ENCODE measurements at regions not wholly inside any gene's neighbourhood (a gene's known extent, or its start where the extent isn't known, plus 50 kb on each side); places are given as distances from the start of the nearest gene placed in this dataset.

DNA sequence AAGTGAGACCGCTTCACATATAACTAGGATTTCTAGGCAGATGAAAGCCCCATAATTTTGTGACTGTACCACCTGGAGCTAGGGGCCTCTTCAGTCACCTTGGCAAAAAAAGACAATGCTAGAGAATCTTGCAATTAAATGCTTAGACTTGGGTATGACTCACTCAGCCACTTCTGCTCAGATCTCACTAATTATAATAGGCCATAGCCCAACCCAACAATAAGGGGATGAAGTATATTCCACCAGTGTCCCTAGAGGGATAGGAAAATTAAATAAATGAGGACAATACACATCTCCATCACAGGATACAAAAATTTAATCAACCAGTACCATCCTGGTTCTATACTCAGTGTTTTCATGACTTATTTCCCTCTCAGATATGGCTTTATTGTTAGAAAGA, 1079.9 kb upstream of the C9orf72 start:
- Mint-ChIP-seq H3K4me3 (no peak overlapping the region), H3K27me3 (ENCODE audit: low read depth) (no peaks in the 10 kb centered on the region), H3K27ac (no peak overlapping the region), H3K36me3 (ENCODE audit: low read depth) (no peaks in the 10 kb centered on the region), H3K9me3 (no peaks in the 10 kb centered on the region), H3K4me1 (no peaks in the 10 kb centered on the region)
- TF ChIP-seq, protein P1, sequence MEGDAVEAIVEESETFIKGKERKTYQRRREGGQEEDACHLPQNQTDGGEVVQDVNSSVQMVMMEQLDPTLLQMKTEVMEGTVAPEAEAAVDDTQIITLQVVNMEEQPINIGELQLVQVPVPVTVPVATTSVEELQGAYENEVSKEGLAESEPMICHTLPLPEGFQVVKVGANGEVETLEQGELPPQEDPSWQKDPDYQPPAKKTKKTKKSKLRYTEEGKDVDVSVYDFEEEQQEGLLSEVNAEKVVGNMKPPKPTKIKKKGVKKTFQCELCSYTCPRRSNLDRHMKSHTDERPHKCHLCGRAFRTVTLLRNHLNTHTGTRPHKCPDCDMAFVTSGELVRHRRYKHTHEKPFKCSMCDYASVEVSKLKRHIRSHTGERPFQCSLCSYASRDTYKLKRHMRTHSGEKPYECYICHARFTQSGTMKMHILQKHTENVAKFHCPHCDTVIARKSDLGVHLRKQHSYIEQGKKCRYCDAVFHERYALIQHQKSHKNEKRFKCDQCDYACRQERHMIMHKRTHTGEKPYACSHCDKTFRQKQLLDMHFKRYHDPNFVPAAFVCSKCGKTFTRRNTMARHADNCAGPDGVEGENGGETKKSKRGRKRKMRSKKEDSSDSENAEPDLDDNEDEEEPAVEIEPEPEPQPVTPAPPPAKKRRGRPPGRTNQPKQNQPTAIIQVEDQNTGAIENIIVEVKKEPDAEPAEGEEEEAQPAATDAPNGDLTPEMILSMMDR (IDR thresholded peaks at IDR 0.05; ENCODE audit: unreplicated experiment in 3 of 3) = no peak

DNA sequence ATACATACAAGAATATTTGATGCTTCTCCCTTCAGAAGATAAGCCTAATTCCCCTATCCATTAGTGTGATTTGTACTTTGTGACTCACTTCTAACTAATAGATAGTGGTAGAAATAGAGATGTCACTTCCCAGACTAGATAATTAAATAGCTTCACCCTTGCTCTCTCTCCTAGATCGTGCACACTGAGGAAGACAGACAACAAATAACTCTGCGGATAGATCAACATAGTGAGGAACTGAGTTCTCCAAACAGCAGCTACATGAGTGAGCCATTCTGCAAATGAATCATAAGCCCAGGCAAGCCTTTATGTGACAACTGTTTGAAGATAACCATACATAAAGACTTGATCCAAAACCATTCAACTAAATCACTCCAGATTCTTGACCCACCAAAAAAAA, 1083.4 kb upstream of the C9orf72 start:
- Mint-ChIP-seq H3K4me3 (no peak overlapping the region), H3K4me1 (no peaks in the 10 kb centered on the region), H3K9me3 (no peaks in the 10 kb centered on the region)

DNA sequence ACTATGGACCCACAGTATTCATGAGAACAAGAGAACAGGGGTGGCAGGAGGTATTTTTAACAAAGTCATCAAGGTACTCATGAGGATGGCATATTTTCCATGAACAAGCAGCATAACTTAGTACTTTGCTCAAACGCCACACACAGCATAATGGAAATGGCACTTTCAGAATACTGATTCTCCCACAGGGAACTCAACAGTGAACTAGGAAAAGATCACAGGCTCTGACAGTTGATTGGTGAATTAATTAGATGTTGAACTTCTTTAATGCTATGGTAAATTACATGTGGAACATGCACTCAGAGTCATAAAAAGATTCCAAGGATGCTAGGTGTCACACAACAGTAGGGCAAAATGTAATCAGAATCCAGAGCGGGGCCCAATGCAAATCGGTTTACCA, 1088.6 kb upstream of the C9orf72 start:
- Mint-ChIP-seq H3K36me3 (ENCODE audit: low read depth) (no peaks in the 10 kb centered on the region), H3K27me3 (ENCODE audit: low read depth) (no peaks in the 10 kb centered on the region), H3K27ac (no peak overlapping the region), H3K9me3 (no peaks in the 10 kb centered on the region), H3K4me1 (no peaks in the 10 kb centered on the region), H3K4me3 (no peak overlapping the region)
- TF ChIP-seq, protein P1 (IDR thresholded peaks at IDR 0.05; ENCODE audit: unreplicated experiment in 3 of 3) = no peak

More for the DNA sequence above, 1083.4 kb upstream of the C9orf72 start:
- no peaks in the 10 kb centered on the region for H3K27me3 Mint-ChIP-seq (ENCODE audit: low read depth)
- TF ChIP-seq, protein P1 (IDR thresholded peaks at IDR 0.05; ENCODE audit: unreplicated experiment in 3 of 3) = no peak
- H3K36me3 Mint-ChIP-seq (ENCODE audit: low read depth) = no peaks in the 10 kb centered on the region
- H3K27ac Mint-ChIP-seq = no peak overlapping the region

DNA sequence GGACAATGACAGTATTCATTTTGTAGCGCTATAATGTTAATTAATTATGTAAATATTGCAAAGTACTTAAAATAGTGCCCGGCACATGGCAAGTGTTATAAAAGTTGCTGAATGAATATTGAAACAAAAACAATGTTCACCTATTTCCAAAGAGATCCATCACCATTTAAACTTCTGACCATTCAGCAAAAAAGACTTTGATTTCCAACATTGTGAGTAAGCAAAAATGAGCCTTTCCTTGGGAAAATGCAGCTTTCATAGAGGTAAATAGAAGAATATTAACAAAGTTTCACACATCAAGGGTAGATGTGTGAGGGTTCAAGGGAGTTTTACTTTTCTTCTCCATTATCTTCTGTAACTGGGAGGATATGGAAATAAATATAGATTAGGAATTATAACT, 1089.4 kb upstream of the C9orf72 start:
- Mint-ChIP-seq H3K27me3 (ENCODE audit: low read depth) (no peaks in the 10 kb centered on the region), H3K27ac (no peak overlapping the region), H3K9me3 (no peaks in the 10 kb centered on the region), H3K36me3 (ENCODE audit: low read depth) (no peaks in the 10 kb centered on the region), H3K4me3 (no peak overlapping the region), H3K4me1 (no peaks in the 10 kb centered on the region)
- TF ChIP-seq, protein P1 (IDR thresholded peaks at IDR 0.05; ENCODE audit: unreplicated experiment in 3 of 3) = no peak

DNA sequence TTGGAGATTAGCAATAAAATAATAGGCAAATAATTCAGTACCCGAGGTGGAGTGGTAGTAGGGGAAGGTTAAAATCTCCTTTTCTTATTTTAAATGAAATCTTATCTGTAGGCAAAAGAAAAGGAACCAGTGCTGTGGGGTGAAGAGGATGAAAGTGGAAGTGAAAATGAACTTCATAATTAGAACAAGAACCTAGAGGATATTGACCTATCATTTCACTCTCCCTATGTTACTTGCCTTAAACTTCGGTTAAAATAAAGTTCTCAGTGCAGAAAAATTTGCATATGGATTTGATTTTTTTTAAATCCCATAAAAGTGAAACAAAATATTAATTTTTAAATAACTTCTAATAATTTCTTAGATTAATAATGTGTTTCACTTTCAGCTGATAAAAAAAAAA, 1094.9 kb upstream of the C9orf72 start:
- Mint-ChIP-seq H3K36me3 (ENCODE audit: low read depth) (no peaks in the 10 kb centered on the region), H3K27ac (no peak overlapping the region), H3K9me3 (no peaks in the 10 kb centered on the region), H3K27me3 (ENCODE audit: low read depth) (no peaks in the 10 kb centered on the region), H3K4me3 (no peak overlapping the region), H3K4me1 (no peaks in the 10 kb centered on the region)
- TF ChIP-seq, protein P1 (IDR thresholded peaks at IDR 0.05; ENCODE audit: unreplicated experiment in 3 of 3) = no peak

DNA sequence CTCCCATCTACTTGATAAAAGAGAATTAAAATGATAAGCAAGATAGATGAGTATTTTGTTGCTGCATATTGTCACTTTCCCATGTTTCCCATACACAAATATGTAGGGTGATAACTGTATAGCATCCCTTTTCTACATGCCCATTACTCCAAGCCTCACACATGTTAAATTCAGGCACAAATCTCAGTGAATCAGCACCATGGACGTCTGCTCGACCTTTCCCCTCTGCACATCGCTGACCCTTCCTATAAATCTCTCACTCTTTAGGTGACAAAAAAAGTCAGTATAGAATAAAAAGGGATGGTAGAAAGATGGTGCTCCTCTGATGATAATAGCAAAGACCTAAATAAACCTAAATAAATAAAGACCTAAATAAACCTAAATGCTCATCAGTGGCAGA, 1097.7 kb upstream of the C9orf72 start:
- Mint-ChIP-seq H3K36me3 (ENCODE audit: low read depth) (no peaks in the 10 kb centered on the region), H3K27ac (no peak overlapping the region), H3K4me1 (no peaks in the 10 kb centered on the region), H3K9me3 (no peaks in the 10 kb centered on the region), H3K27me3 (ENCODE audit: low read depth) (peaks cover 4% of the 10 kb centered on the region), H3K4me3 (no peak overlapping the region)
- TF ChIP-seq, protein P1 (IDR thresholded peaks at IDR 0.05; ENCODE audit: unreplicated experiment in 3 of 3) = no peak
